Activated CD8-positive, alpha-beta memory T cell treated with anti-CD3 and anti-CD28 coated beads for 24 hours (primary cell): ENCODE measurements at regions not wholly inside any gene's neighbourhood (a gene's known extent, or its start where the extent isn't known, plus 50 kb on each side); places are given as distances from the start of the nearest gene placed in this dataset.
A peak's percentile ranks its signal among the peaks of the same experiment; 100 is the strongest.

Experiments used
- DNase-seq: peaks from one replicate; pipeline ENCODE4 v3.0.0-alpha.2; 2020

GRCh38 chr18:11553098-11553940 lies 56.1 kb upstream of the SLC35G4 start:
- no peak for DNase-seq

DNA sequence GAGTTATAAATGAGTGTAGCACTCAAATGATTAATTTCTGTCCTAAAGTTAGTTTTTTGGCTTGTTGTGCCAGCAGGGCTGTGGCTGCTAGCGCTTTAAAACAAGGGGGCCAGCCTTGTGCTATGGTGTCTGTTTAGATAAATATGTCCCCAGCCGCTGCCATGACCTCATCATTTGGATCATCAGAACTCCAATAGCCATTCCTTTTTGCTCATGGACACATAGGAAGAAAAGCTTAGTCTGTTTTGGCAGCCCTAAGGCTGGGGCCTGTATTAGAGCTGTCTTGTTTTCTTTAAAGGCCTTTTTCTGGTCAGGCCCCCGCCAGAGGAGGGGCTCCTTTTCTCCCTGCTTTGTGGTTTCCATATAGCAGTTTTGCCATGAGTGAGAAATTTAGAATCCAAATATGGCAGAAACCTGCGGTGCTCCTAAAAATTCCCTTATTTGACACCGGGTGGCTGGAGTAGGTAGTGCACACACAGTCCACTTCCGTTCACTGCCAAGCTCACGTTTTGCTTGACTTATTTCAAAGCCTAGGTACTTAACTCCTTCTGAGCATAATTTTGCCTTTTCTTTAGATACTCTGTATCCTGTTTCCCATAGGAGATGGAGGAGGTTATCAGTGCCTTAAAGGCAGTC lies 60.4 kb upstream of the SLC35G4 start:
- no peak for DNase-seq

- DNase-seq, result no peak
Measured at GRCh38 chr18:11548396-11548795, 61.0 kb upstream of the SLC35G4 start.

GRCh38 chr18:11544060-11544633 lies 65.2 kb upstream of the SLC35G4 start:
- no peak for DNase-seq

GRCh38 chr18:11541179-11541578 lies 68.2 kb upstream of the SLC35G4 start:
- DNase-seq, result no peak

- no peak for DNase-seq
Measured at GRCh38 chr18:11533942-11534496, 75.4 kb upstream of the SLC35G4 start.

DNA sequence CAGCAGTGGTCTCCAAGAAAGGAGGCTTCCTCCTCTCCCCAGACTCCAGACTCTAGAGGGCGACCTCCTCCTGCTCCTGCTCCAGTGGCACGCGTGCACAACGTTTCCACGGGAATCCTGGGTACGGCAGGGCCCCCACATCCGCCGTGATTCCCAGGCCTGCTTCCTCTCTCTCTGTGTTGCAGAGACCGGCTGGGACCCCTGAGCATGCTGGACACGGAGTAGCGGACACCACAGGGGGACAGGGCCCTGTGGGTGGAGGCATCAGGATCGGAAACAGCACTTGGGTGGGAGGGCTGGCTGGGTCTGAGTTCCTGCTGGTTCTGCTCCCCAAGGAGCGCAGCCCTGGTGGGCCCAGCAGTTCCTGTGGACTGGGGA lies 75.9 kb upstream of the SLC35G4 start:
- DNase-seq, result no peak

- DNase-seq, result no peak
Measured at GRCh38 chr18:11532758-11533512, 76.5 kb upstream of the SLC35G4 start.

- DNase-seq, result no peak
Measured at GRCh38 chr18:11529081-11529480, 80.3 kb upstream of the SLC35G4 start.

DNA sequence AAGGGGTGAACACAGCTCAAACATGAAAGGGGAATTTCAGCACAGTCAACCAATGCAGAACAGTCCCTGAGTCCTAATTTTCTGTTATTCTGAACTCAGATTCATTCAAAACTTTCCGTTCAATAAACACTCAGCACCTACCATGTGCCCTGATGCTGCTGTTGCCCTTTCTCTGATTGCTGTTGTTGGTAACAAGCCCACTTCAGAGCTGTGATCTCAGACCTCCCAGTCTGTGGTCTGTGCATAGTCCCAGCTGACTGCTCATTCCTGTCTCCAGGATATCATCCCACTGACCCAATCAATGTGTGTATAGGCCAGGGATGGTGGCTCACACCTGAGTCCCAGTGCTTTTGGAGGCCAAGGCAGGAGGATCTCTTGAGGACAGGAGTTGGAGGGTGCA lies 82.7 kb upstream of the SLC35G4 start:
- no peak for DNase-seq

DNA sequence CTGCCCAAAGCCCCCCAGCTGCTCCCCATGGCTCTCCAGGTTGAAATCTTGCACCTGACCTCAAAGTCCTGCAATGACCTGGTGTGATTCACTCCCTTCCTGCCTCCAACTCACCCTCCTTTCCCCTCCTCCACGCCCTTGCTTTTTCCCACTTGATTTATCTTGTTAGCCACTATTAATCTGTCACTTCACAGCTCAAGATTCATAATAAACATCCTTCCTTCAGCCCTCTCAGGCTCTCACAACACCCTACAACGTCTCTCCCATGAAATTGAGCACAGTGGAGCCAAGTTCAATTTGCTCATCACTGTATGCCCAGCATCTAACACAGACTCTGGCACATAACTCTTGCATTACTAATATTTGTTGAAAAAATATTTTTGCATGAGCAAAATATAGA lies 85.6 kb upstream of the SLC35G4 start:
- no peak for DNase-seq

DNA sequence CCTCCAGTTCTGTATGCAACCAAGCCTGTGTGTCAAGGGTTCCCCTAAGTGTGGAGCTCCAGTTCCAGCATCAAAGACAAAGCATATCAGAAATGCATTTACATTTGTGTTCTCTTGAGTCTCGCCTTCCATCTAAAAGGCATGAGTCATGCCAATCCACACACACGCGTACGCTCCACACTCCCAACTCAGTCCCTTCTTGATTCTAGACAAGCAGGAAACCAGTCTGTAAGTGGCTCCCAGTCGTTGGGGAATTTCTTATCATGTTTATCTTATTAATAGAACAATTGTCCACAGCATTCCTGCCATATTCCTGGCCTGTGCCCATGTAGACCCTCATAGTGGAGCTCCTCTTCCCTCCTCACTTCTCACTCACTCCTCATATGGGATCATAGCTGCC lies 86.4 kb upstream of the SLC35G4 start:
- DNase-seq, result no peak

DNA sequence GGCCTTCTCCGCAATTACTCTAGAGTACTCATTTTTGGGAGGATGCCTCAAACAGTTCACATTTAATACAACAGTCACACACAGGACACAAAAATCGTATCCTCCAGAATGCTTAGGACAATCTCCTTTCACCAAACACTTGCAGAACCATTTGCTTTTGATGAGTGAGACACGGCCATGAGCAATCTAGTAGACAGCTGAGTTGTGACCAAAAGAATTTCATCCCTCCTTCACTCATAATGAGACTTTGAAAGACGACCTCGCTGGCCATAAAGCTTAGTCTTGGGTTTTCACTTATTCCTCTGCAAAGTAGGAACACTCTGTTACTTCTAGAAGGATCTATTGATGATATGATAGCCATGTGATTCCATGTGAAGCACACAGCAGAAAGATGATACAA lies 87.5 kb upstream of the SLC35G4 start:
- DNase-seq, result no peak

DNA sequence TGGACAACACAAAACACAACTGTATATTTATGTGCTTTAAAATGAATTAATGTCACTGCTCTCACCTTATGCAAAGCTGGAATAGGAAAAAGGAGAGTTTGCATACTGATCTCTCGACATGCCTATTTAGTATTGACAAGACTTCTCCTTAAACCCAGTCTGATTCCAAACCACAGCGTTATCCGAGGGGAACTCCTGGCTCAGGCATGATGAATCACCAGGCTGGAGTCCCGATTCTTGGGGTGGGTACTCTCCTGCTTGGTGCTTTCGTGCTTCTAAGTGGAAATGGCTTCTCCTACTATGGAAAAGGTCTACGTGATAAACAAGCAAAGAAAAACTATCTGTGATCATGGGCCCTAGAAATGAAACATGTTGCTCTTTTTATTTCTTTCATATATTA lies 88.9 kb upstream of the SLC35G4 start:
- no peak for DNase-seq

- DNase-seq, result peak; percentile 63
Measured at GRCh38 chr18:11518788-11519685, 90.4 kb upstream of the SLC35G4 start.

- DNase-seq, result no peak
Measured at GRCh38 chr18:11517704-11518103, 91.7 kb upstream of the SLC35G4 start.

GRCh38 chr18:11516751-11517503 lies 92.5 kb upstream of the SLC35G4 start:
- no peak for DNase-seq

DNA sequence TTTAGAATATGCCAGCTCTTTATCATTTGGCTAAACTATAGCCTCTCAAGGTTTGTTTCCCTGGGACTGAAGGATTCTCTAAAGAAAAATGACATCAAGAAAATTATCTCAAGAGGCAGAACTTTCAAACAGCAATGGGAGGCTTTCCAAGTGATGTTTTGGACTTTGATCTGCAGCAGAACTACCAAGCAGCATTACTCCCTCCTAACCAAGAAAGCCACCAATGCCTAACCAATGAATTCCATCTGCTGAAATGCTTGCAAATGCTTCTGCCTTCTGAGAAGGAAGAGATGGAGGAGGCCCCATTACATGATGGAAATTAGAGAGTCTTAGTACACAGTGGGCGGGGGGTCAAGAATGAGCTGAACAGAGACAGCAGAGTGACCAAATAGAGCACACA lies 95.1 kb upstream of the SLC35G4 start:
- no peak for DNase-seq

DNA sequence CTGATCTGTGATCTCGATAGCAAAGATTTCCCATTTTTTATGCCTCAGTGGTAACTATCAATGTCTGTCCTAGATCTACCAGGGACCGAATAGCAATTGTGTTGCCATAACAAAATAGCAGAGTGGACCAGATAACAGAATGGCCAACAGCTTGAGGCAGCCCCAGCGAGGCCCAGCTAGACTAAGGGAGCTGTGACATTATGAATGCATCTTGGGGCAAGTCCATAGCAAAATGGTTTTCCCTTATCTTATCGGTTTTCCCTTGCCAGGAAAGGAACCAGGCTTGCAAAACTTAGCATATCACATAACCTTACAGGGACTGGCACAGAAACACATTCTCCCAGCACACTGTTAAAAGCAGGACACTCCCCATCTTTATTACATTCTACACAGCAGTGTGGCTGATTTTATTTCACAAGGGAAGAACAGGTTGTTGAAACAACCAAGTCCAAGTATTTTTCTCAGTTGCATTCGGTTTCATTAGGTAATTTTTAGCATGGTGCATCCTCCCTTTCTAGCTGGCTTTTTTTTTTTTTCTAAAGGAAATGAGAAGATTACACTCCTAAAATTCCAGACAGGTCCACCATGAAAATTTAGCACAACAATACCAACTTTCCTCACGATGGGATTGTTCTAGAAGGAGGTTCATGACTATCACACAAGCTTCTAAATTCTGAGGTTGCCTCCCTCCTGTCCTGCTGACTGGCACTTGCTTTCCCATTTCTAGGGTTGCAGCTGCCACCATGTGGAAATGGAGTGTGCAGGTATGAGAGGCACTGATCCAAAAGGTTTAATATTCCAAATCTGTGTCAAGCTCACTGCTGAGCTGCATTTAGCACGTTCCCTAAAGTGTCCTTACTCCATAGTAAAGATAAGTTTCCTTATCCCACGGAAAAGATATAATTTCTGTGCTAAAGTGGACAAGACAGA lies 97.0 kb upstream of the SLC35G4 start:
- no peak for DNase-seq

DNA sequence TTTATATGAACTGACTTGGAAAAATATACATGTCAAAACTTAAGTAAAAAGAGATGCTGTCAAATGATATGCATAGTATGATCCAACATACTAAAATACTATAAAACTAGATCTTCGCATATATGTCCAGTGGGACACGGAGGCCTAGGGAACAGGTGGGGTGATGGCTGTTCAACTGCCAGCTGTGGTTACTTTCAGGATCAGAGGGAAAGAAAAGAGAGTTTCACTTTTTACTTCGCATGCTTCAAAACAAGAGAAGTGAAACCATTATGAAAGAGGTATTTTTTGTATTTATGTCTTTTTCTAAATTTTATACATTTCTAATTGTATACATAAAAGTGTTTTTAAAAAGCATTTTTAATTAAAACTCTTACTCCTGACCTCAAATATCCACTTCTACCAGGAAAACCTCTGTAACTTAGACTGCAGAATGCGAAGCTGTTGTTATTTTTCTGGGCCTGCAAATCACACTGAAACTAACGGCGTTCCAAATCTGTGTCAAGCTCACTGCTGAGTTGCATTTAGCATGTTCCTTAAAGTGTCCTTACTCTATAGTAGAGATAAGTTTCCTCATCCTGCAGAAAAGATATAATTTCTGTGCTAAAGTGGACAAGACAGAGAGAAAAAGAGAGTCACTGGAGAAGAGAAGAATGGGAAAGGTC lies 97.8 kb upstream of the SLC35G4 start:
- DNase-seq, result no peak
